GM21423 (cell line): ENCODE measurements at regions not wholly inside any gene's neighbourhood (a gene's known extent, or its start where the extent isn't known, plus 50 kb on each side); places are given as distances from the start of the nearest gene placed in this dataset.
"Not testable (repeated sequence)": the region's sequence is repeated elsewhere in the genome, so short reads cannot be mapped to it uniquely, and the experiment has no call there.

Experiments used
- ATAC-seq: cut with Tn5 transposase; IDR thresholded peaks from one replicate; pipeline ENCODE4 v1.9.1; 2021; ENCODE audit warnings: mild to moderate bottlenecking, moderate library complexity; ENCODE audit not compliant: unreplicated experiment

GRCh38 chr6:122207794-122208193 is 191.7 kb upstream of the HSF2 start:
- no peak for ATAC-seq

GRCh38 chr6:122214605-122215318 is 184.7 kb upstream of the HSF2 start:
- ATAC-seq = no peak

GRCh38 chr6:122220254-122220653 is 179.2 kb upstream of the HSF2 start:
- ATAC-seq = no peak

GRCh38 chr6:122222761-122223160 is 176.7 kb upstream of the HSF2 start:
- ATAC-seq = no peak

GRCh38 chr6:122223251-122223650 is 176.2 kb upstream of the HSF2 start:
- ATAC-seq = no peak

- no peak for ATAC-seq
Measured at GRCh38 chr6:122238861-122239260, 160.6 kb upstream of the HSF2 start.

GRCh38 chr6:122246906-122247658 is 152.4 kb upstream of the HSF2 start:
- ATAC-seq = no peak

GRCh38 chr6:122248001-122248669 is 151.3 kb upstream of the HSF2 start:
- ATAC-seq = no peak

GRCh38 chr6:122248844-122249243 is 150.6 kb upstream of the HSF2 start:
- ATAC-seq = no peak

- ATAC-seq = no peak
Measured at GRCh38 chr6:122258839-122259238, 140.6 kb upstream of the HSF2 start.

- ATAC-seq = no peak
Measured at GRCh38 chr6:122264557-122264956, 134.9 kb upstream of the HSF2 start.

GRCh38 chr6:122265755-122266154 is 133.7 kb upstream of the HSF2 start:
- ATAC-seq = no peak

- no peak for ATAC-seq
Measured at GRCh38 chr6:122268394-122268793, 131.1 kb upstream of the HSF2 start.

- no peak for ATAC-seq
Measured at GRCh38 chr6:122276637-122277036, 122.8 kb upstream of the HSF2 start.

GRCh38 chr6:122280105-122281021 is 119.1 kb upstream of the HSF2 start:
- not testable (repeated sequence) for ATAC-seq

- no peak for ATAC-seq
Measured at GRCh38 chr6:122283884-122284283, 115.6 kb upstream of the HSF2 start.

GRCh38 chr6:122284848-122285247 is 114.6 kb upstream of the HSF2 start:
- ATAC-seq = no peak

- ATAC-seq = no peak
Measured at GRCh38 chr6:122285292-122285913, 114.0 kb upstream of the HSF2 start.

- no peak for ATAC-seq
Measured at GRCh38 chr6:122286512-122286911, 112.9 kb upstream of the HSF2 start.

- no peak for ATAC-seq
Measured at GRCh38 chr6:122289762-122290539, 109.5 kb upstream of the HSF2 start.
